H1 (cell line): ENCODE measurements at regions not wholly inside any gene's neighbourhood (a gene's known extent, or its start where the extent isn't known, plus 50 kb on each side); places are given as distances from the start of the nearest gene placed in this dataset.

ENCODE experiments used
- CEBPB ChIP-seq: IDR thresholded peaks from 2 replicates; pipeline ENCODE4 v1.6.1; 2012; ENCODE audit warnings: low read depth, low read length
- CHD7 ChIP-seq: fragments of 300-600 bp; sonication (generic); IDR thresholded peaks from 2 replicates; pipeline ENCODE4 v1.7.1; 2012; ENCODE audit warnings: low read length, moderate library complexity, mild to moderate bottlenecking, inconsistent platforms; ENCODE audit not compliant: insufficient replicate concordance
- SUZ12 ChIP-seq: fragments of 200-600 bp; sonication (generic); IDR thresholded peaks from 2 replicates; pipeline ENCODE4 v1.6.1; 2012; ENCODE audit warnings: mild to moderate bottlenecking, inconsistent platforms, low read length, moderate library complexity, mixed read lengths

DNA sequence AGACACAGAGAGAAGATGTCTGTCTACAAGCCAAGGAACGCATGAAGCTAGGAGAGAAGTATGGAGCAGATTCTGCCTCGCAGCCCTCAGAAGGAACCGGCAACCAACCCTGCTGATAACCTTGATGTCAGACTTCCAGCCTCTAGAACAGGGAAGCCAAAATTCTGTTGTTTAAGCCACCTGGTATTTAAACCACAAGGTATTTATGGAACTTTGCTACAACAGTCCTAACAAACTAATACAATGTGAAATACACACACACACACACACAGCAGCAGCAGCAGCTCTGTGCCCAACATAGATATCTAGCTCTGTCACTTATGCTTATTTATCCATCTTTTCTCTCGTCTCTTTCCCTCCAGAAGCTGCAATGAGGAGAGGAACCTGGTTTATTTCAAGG lies 400.0 kb downstream of the ETS1 start (continued):
- TF ChIP-seq CHD7 (no peak), SUZ12 (no peak), CEBPB (no peak)
